ENCODE measurements at regions not wholly inside any gene's neighbourhood (a gene's known extent, or its start where the extent isn't known, plus 50 kb on each side); places are given as distances from the start of the nearest gene placed in this dataset.

DNA sequence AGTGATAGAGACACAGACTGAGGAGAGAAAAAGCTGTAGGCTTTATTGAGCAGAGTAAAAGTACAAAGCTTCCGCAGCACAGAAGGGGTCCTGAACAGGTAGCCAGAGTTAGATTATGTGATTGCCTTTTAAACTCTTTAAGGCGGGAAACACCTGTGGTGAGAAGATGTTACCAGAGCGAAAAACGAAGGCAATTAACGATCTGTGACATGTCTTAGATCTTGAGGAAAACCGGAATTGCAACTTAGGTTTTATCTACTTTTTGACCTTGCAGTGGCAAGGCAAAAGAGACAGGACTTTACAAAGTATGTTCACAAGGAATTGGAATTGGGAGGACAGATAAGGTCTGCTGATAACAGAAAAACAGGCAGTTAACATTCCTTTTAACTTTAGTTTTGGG is 493.6 kb upstream of the FAT3 start:
- TF ChIP-seq, protein P1, sequence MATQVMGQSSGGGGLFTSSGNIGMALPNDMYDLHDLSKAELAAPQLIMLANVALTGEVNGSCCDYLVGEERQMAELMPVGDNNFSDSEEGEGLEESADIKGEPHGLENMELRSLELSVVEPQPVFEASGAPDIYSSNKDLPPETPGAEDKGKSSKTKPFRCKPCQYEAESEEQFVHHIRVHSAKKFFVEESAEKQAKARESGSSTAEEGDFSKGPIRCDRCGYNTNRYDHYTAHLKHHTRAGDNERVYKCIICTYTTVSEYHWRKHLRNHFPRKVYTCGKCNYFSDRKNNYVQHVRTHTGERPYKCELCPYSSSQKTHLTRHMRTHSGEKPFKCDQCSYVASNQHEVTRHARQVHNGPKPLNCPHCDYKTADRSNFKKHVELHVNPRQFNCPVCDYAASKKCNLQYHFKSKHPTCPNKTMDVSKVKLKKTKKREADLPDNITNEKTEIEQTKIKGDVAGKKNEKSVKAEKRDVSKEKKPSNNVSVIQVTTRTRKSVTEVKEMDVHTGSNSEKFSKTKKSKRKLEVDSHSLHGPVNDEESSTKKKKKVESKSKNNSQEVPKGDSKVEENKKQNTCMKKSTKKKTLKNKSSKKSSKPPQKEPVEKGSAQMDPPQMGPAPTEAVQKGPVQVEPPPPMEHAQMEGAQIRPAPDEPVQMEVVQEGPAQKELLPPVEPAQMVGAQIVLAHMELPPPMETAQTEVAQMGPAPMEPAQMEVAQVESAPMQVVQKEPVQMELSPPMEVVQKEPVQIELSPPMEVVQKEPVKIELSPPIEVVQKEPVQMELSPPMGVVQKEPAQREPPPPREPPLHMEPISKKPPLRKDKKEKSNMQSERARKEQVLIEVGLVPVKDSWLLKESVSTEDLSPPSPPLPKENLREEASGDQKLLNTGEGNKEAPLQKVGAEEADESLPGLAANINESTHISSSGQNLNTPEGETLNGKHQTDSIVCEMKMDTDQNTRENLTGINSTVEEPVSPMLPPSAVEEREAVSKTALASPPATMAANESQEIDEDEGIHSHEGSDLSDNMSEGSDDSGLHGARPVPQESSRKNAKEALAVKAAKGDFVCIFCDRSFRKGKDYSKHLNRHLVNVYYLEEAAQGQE (IDR thresholded peaks at IDR 0.05; ENCODE audit: insufficient replicate concordance, low read depth) = no peak
- TF ChIP-seq POLR2AphosphoS5 (IDR thresholded peaks at IDR 0.05; ENCODE audit: low read depth) (no peak), GABPA (IDR thresholded peaks at IDR 0.05; ENCODE audit: low read depth) (no peak), SPI1 (IDR thresholded peaks at IDR 0.05; ENCODE audit: borderline replicate concordance, low read depth) (no peak)
- TF ChIP-seq, protein P2, sequence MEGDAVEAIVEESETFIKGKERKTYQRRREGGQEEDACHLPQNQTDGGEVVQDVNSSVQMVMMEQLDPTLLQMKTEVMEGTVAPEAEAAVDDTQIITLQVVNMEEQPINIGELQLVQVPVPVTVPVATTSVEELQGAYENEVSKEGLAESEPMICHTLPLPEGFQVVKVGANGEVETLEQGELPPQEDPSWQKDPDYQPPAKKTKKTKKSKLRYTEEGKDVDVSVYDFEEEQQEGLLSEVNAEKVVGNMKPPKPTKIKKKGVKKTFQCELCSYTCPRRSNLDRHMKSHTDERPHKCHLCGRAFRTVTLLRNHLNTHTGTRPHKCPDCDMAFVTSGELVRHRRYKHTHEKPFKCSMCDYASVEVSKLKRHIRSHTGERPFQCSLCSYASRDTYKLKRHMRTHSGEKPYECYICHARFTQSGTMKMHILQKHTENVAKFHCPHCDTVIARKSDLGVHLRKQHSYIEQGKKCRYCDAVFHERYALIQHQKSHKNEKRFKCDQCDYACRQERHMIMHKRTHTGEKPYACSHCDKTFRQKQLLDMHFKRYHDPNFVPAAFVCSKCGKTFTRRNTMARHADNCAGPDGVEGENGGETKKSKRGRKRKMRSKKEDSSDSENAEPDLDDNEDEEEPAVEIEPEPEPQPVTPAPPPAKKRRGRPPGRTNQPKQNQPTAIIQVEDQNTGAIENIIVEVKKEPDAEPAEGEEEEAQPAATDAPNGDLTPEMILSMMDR (IDR thresholded peaks at IDR 0.05; ENCODE audit: insufficient read depth, low read length) = no peak
- Histone ChIP-seq H3K27ac (replicated peaks) (no peak overlapping the region), H3K4me3 (replicated peaks; ENCODE audit: insufficient read depth, low read length) (no peak overlapping the region), H3K27me3 (ENCODE audit: insufficient read depth, poor library complexity, severe bottlenecking) (no peaks in the 10 kb centered on the region)
- DNase-seq (ENCODE audit: low read depth in 1 of 2, low spot score in 1 of 2) = no peak

DNA sequence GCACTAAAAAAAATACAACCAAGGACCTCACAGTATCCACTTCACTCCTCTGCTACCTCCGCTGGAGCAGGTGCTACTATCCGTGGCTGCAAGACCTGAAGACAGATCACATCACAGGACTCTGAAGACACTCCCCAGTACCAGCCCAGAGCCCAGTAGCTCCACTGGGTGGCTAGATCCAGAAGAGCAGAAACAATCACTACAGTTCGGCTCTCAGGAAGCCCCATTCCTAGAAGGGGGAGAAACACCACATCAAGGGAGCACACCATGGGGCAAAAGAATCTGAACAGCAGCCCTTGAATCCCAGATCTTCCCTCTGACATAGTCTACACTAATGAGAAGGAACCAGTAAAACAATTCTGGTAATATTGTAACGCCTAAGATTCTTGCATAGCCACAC is 494.0 kb upstream of the FAT3 start:
- Histone ChIP-seq H3K27ac (replicated peaks) (no peak overlapping the region), H3K27me3 (ENCODE audit: insufficient read depth, poor library complexity, severe bottlenecking) (no peaks in the 10 kb centered on the region), H3K4me3 (replicated peaks; ENCODE audit: insufficient read depth, low read length) (no peak overlapping the region)
- DNase-seq (ENCODE audit: low read depth in 1 of 2, low spot score in 1 of 2) = no peak
- TF ChIP-seq SPI1 (IDR thresholded peaks at IDR 0.05; ENCODE audit: borderline replicate concordance, low read depth) (no peak), GABPA (IDR thresholded peaks at IDR 0.05; ENCODE audit: low read depth) (no peak)
- TF ChIP-seq, protein P1 (IDR thresholded peaks at IDR 0.05; ENCODE audit: insufficient replicate concordance, low read depth) = no peak

DNA sequence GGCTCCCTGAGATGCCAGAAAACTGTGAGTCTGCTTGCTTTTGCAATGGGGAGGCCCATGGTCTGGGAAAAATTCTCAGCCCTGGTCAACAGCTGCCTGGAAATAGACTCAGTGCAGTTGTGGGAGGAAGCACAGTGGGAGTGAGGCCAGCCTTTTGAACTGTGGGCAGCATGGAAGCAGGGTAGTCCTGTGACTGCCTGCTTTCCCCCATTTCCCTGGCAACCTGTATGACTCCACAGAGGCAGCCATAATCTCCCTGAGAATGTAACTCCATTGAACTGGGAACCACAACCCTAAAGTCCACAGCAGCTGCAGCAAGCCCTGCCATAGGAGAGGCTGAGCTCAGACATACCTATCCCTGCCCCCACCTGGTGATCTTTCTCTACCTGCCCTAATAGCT is 494.6 kb upstream of the FAT3 start:
- TF ChIP-seq GABPA (IDR thresholded peaks at IDR 0.05; ENCODE audit: low read depth) (no peak), POLR2AphosphoS5 (IDR thresholded peaks at IDR 0.05; ENCODE audit: low read depth) (no peak), SPI1 (IDR thresholded peaks at IDR 0.05; ENCODE audit: borderline replicate concordance, low read depth) (no peak)
- TF ChIP-seq, protein P1 (IDR thresholded peaks at IDR 0.05; ENCODE audit: insufficient replicate concordance, low read depth) = no peak
- TF ChIP-seq, protein P2 (IDR thresholded peaks at IDR 0.05; ENCODE audit: insufficient read depth, low read length) = no peak
- H3K27ac ChIP-seq (replicated peaks) = no peak overlapping the region
- H3K4me3 ChIP-seq (replicated peaks; ENCODE audit: insufficient read depth, low read length) = no peak overlapping the region

More for the DNA sequence above, 494.6 kb upstream of the FAT3 start:
- DNase-seq (ENCODE audit: low read depth in 1 of 2, low spot score in 1 of 2) = no peak
- H3K27me3 ChIP-seq (ENCODE audit: insufficient read depth, poor library complexity, severe bottlenecking) = no peaks in the 10 kb centered on the region
